Pancreas (tissue), 10 donors: ENCODE measurements at regions not wholly inside any gene's neighbourhood (a gene's known extent, or its start where the extent isn't known, plus 50 kb on each side); places are given as distances from the start of the nearest gene placed in this dataset.

ENCODE experiments used
- ATAC-seq, 4 donors: fragments of 200-7000 bp; cut with Tn5 transposase; one replicate each; pipeline versions ENCODE4 v1.8.0 to v1.9.1; 2020; ENCODE audit warnings: mild to moderate bottlenecking in 4 of 4, moderate library complexity in 4 of 4
- DNase-seq, 6 donors: peaks; one replicate each; pipeline ENCODE4 v3.0.0-alpha.2; 2020
- FAIRE-seq: peaks from 2 replicates; lab custom pipeline; 2012; peaks lifted over from hg19 to GRCh38; lab: Jason Lieb, UNC
- H3K27ac ChIP-seq, 4 donors: fragments of 200-600 bp; sonication (generic); 1 replicate in 3 of 4; 2 replicates in 1 of 4; pipeline versions ENCODE4 v1.5.0 to v1.8.0; 2020
- H3K27me3 ChIP-seq, 4 donors: fragments of 200-600 bp; one replicate each; pipeline ENCODE4 v1.8.0; 2021
- H3K36me3 ChIP-seq, 3 donors: fragments of 200-600 bp; sonication (generic) in 1 of 3; one replicate each; pipeline versions ENCODE4 v1.5.0 to v1.8.0; 2020 to 2021
- H3K4me1 ChIP-seq, 3 donors: fragments of 200-600 bp; one replicate each; pipeline ENCODE4 v1.8.0; 2021
- H3K4me3 ChIP-seq, 4 donors: fragments of 200-600 bp; sonication (generic) in 2 of 4; one replicate each; pipeline versions ENCODE4 v1.5.0 to v1.8.0; 2020 to 2021
- H3K9me3 ChIP-seq, 4 donors: fragments of 200-600 bp; one replicate each; pipeline ENCODE4 v1.8.0; 2021
- CTCF ChIP-seq, 4 donors: fragments of 200-600 bp; sonication (generic) in 3 of 4; IDR thresholded peaks; one replicate each; pipeline versions ENCODE4 v1.5.0 to v1.8.0; 2021; ENCODE audit warnings: antibody characterized with exemption in 4 of 4
- WGBS, 2 donors: extraction: QIAGEN DNeasy Blood & Tissue Kit; methylation state at CpG; one replicate each; pipeline ENCODE4 v1.1.7; 2013; 5-methylcytosine and 5-hydroxymethylcytosine counted together
- intact Hi-C, 3 donors: fragments of 100-400 bp; cut with DNase I; formaldehyde crosslinking; loops; one replicate each; pipeline versions ENCODE4 v1.11.1 to v1.14.2; 2022
- donor health status: healthy with polysubstance abuse.
- donor health status: DM: no; HTN: no; CAD: no; lungs with moderate emphysema.
- donor health status: DM: no; HTN: no; CAD: no.
- donor health status: control.
- donor health status: control.
- donor health status: Bipolar disorder and iron deficiency.
- donor health status: DM: yes; HTN: yes; CAD: no.
- donor health status: DM: no; HTN: no; CAD: no.
- donor health status: DM: no; HTN: no; CAD: no.
- donor health status: DM: yes; HTN: yes; CAD: no.

GRCh38 chr10:111455776-111456426 lies 379.1 kb downstream of the ADRA2A start:
- no peak overlapping the region for H3K27ac ChIP-seq
- peak in 2 of 4 donors; percentile 38 to 44 for ATAC-seq
- TF ChIP-seq CTCF (IDR thresholded peaks at IDR 0.05), result no peak
- FAIRE-seq, result no peak
- no peaks in the 10 kb centered on the region for H3K4me1 ChIP-seq
- DNase-seq, result no peak
- no peaks in the 10 kb centered on the region for H3K27me3 ChIP-seq
- intact Hi-C loops, result no loop called here
- WGBS, 2 donors, result 30 to 34% methylated on average over 2 of the region's 2 CpGs
- H3K36me3 ChIP-seq, result no peaks in the 10 kb centered on the region
- no peak overlapping the region for H3K4me3 ChIP-seq
- no peaks in the 10 kb centered on the region for H3K9me3 ChIP-seq

GRCh38 chr10:111458256-111458655 lies 381.4 kb downstream of the ADRA2A start:
- ATAC-seq (no peak), FAIRE-seq (no peak), DNase-seq (no peak)
- H3K36me3 ChIP-seq, result no peaks in the 10 kb centered on the region
- WGBS, 2 donors, result 42 to 45% methylated on average over 1 of the region's 1 CpG
- no peak overlapping the region for H3K27ac ChIP-seq
- H3K4me1 ChIP-seq, result no peaks in the 10 kb centered on the region
- H3K27me3 ChIP-seq, result no peaks in the 10 kb centered on the region
- H3K4me3 ChIP-seq, result no peak overlapping the region
- no peaks in the 10 kb centered on the region for H3K9me3 ChIP-seq
- TF ChIP-seq CTCF (IDR thresholded peaks at IDR 0.05), result no peak
- intact Hi-C loops, result no loop called here

- no peaks in the 10 kb centered on the region for H3K9me3 ChIP-seq
- H3K36me3 ChIP-seq, result no peaks in the 10 kb centered on the region
- H3K27ac ChIP-seq, result no peak overlapping the region
- 69 to 75% methylated on average over 2 of the region's 2 CpGs for WGBS, 2 donors
- ATAC-seq, result no peak
- intact Hi-C loops, result no loop called here
- no peak for DNase-seq
- no peaks in the 10 kb centered on the region for H3K4me1 ChIP-seq
- no peak for TF ChIP-seq CTCF (IDR thresholded peaks at IDR 0.05)
- H3K4me3 ChIP-seq, result no peak overlapping the region
- no peak for FAIRE-seq
- H3K27me3 ChIP-seq, result no peaks in the 10 kb centered on the region
Measured at GRCh38 chr10:111459967-111460366, 383.1 kb downstream of the ADRA2A start.

GRCh38 chr10:111472445-111472844 lies 395.6 kb downstream of the ADRA2A start:
- H3K4me1 ChIP-seq, result no peaks in the 10 kb centered on the region
- ATAC-seq, result no peak
- DNase-seq, result no peak
- no peak overlapping the region for H3K27ac ChIP-seq
- intact Hi-C loops, result no loop called here
- H3K9me3 ChIP-seq, result no peaks in the 10 kb centered on the region
- H3K4me3 ChIP-seq, result no peak overlapping the region
- FAIRE-seq, result no peak
- no peak for TF ChIP-seq CTCF (IDR thresholded peaks at IDR 0.05)
- WGBS, 2 donors, result 68 to 83% methylated on average over 7 of the region's 7 CpGs
- no peaks in the 10 kb centered on the region for H3K36me3 ChIP-seq
- H3K27me3 ChIP-seq, result no peaks in the 10 kb centered on the region

- intact Hi-C loops, result no loop called here
- H3K9me3 ChIP-seq, result no peaks in the 10 kb centered on the region
- H3K4me1 ChIP-seq, result no peaks in the 10 kb centered on the region
- no peaks in the 10 kb centered on the region for H3K27me3 ChIP-seq
- no peak overlapping the region for H3K27ac ChIP-seq
- no peak overlapping the region for H3K4me3 ChIP-seq
- H3K36me3 ChIP-seq, result no peaks in the 10 kb centered on the region
- ATAC-seq (no peak), DNase-seq (no peak), FAIRE-seq (no peak)
- WGBS, 2 donors, result 53 to 60% methylated on average over 3 of the region's 3 CpGs
- TF ChIP-seq CTCF (IDR thresholded peaks at IDR 0.05), result no peak
Measured at GRCh38 chr10:111473361-111473760, 396.5 kb downstream of the ADRA2A start.
